ENCODE measurements at regions not wholly inside any gene's neighbourhood (a gene's known extent, or its start where the extent isn't known, plus 50 kb on each side); places are given as distances from the start of the nearest gene placed in this dataset.

DNA sequence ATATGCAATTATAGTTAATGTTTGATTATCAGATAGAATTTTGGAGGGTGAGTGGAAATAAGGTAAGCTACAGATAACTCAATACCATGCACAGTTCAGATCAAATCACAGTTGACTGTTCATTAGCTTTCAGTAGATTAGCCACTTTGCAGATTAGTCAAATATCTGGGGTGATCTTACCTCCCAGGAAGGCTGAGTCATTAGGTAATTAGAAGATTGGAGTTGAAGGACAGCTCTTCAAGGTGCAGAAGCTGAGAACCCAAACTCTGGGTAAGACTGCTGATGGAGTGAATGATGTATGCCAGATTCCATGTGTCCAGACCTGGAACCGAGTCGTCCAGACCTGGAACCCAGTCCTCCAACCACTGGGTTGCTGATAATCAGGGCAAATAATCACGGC, 262.8 kb upstream of the UBE2E3 start:
- TF ChIP-seq POLR2AphosphoS5 (IDR thresholded peaks at IDR 0.05; ENCODE audit: low read depth, low read length), result no peak
- TF ChIP-seq TAF1 (IDR thresholded peaks at IDR 0.05; ENCODE audit: borderline replicate concordance, insufficient read depth, low read length), result no peak
- TF ChIP-seq REST (IDR thresholded peaks at IDR 0.05; ENCODE audit: insufficient read depth in 1 of 2, low read depth in 2 of 2, low read length in 2 of 2), result no peak
- no peak for TF ChIP-seq FOXP2 (optimal IDR thresholded peaks at IDR 0.05; ENCODE audit: borderline replicate concordance, extremely low read depth, extremely low read length, insufficient read depth)
- no peak for TF ChIP-seq SIN3A (IDR thresholded peaks at IDR 0.05; ENCODE audit: borderline replicate concordance, insufficient read depth, low read length)

GRCh38 chr2:180716186-180717180, 263.9 kb upstream of the UBE2E3 start:
- TF ChIP-seq REST (IDR thresholded peaks at IDR 0.05; ENCODE audit: insufficient read depth in 1 of 2, low read depth in 2 of 2, low read length in 2 of 2) (no peak), POLR2AphosphoS5 (IDR thresholded peaks at IDR 0.05; ENCODE audit: low read depth, low read length) (no peak), FOXP2 (optimal IDR thresholded peaks at IDR 0.05; ENCODE audit: borderline replicate concordance, extremely low read depth, extremely low read length, insufficient read depth) (no peak), TAF1 (IDR thresholded peaks at IDR 0.05; ENCODE audit: borderline replicate concordance, insufficient read depth, low read length) (no peak), SIN3A (IDR thresholded peaks at IDR 0.05; ENCODE audit: borderline replicate concordance, insufficient read depth, low read length) (no peak)

- no peak for TF ChIP-seq SIN3A (IDR thresholded peaks at IDR 0.05; ENCODE audit: borderline replicate concordance, insufficient read depth, low read length)
- no peak for TF ChIP-seq FOXP2 (optimal IDR thresholded peaks at IDR 0.05; ENCODE audit: borderline replicate concordance, extremely low read depth, extremely low read length, insufficient read depth)
- TF ChIP-seq POLR2AphosphoS5 (IDR thresholded peaks at IDR 0.05; ENCODE audit: low read depth, low read length), result no peak
- no peak for TF ChIP-seq TAF1 (IDR thresholded peaks at IDR 0.05; ENCODE audit: borderline replicate concordance, insufficient read depth, low read length)
- no peak for TF ChIP-seq REST (IDR thresholded peaks at IDR 0.05; ENCODE audit: insufficient read depth in 1 of 2, low read depth in 2 of 2, low read length in 2 of 2)
Measured at GRCh38 chr2:180715044-180715443, 265.4 kb upstream of the UBE2E3 start.

- no peak for TF ChIP-seq TAF1 (IDR thresholded peaks at IDR 0.05; ENCODE audit: borderline replicate concordance, insufficient read depth, low read length)
- TF ChIP-seq FOXP2 (optimal IDR thresholded peaks at IDR 0.05; ENCODE audit: borderline replicate concordance, extremely low read depth, extremely low read length, insufficient read depth), result no peak
- no peak for TF ChIP-seq POLR2AphosphoS5 (IDR thresholded peaks at IDR 0.05; ENCODE audit: low read depth, low read length)
Measured at GRCh38 chr2:180709392-180710145, 270.8 kb upstream of the UBE2E3 start.

- no peak for TF ChIP-seq FOXP2 (optimal IDR thresholded peaks at IDR 0.05; ENCODE audit: borderline replicate concordance, extremely low read depth, extremely low read length, insufficient read depth)
- no peak for TF ChIP-seq SIN3A (IDR thresholded peaks at IDR 0.05; ENCODE audit: borderline replicate concordance, insufficient read depth, low read length)
- TF ChIP-seq REST (IDR thresholded peaks at IDR 0.05; ENCODE audit: insufficient read depth in 1 of 2, low read depth in 2 of 2, low read length in 2 of 2), result no peak
- no peak for TF ChIP-seq TAF1 (IDR thresholded peaks at IDR 0.05; ENCODE audit: borderline replicate concordance, insufficient read depth, low read length)
- TF ChIP-seq POLR2AphosphoS5 (IDR thresholded peaks at IDR 0.05; ENCODE audit: low read depth, low read length), result no peak
Measured at GRCh38 chr2:180707884-180708205, 272.6 kb upstream of the UBE2E3 start.
